Heart left ventricle (tissue), 13 donors: ENCODE measurements at regions not wholly inside any gene's neighbourhood (a gene's known extent, or its start where the extent isn't known, plus 50 kb on each side); places are given as distances from the start of the nearest gene placed in this dataset.

Source experiments
- CTCF ChIP-seq, 12 donors: fragments of 200-600 bp; sonication (generic) in 4 of 12; IDR thresholded peaks; one replicate each; pipeline versions ENCODE4 v1.5.0 to v1.8.0; 2018 to 2022; ENCODE audit warnings: antibody characterized with exemption in 12 of 12, mild to moderate bottlenecking in 5 of 12
- POLR2A ChIP-seq, 2 donors: fragments of 450-650 bp; IDR thresholded peaks; one replicate each; pipeline ENCODE4 v1.6.1; 2017; ENCODE audit warnings: antibody characterized with exemption in 2 of 2, mild to moderate bottlenecking in 2 of 2, moderate library complexity in 2 of 2
- donor health status: ischemic (EF 13 %, LVEDD 7.1; RV severe dilation, severe dysfunction).
- donor health status: DM: no; HTN: yes; CAD: no.
- donor health status: DM: no; HTN: no; CAD: no.
- donor health status: ischemic (EF 25% LVEDD 6.9; RV normal size, moderate dysfunction).
- donor health status: ischemic (EF 25% LVEDD 5.7; RV mildly dilated, moderate dysfunction).
- donor health status: ischemic (EF 35%, LVEDD 5.7; RV mildly dilated, moderate dysfunction).
- donor health status: nonischemic (EF 11% LVEDD 7.7; RV severe dilation, severe dysfunction).
- donor health status: DM: yes; HTN: yes; CAD: no.
- donor health status: PGD.
- donor health status: ischemic (EF 29% LVEDD 5.4; RV normal size, mild dysfunction).
- donor health status: nonischemic (EF 23%, LVEDD 6.1; RV moderate dilation, normal function).

- peak; percentile 21 to 71 (median 54) for TF ChIP-seq CTCF (IDR thresholded peaks at IDR 0.05)
- TF ChIP-seq POLR2A (IDR thresholded peaks at IDR 0.05): no peak
These were observed 108.8 kb downstream of the SLC4A3 start for GRCh38 chr2:219736209-219736608.
